Upper lobe of left lung (tissue), 6 donors: ENCODE measurements at regions not wholly inside any gene's neighbourhood (a gene's known extent, or its start where the extent isn't known, plus 50 kb on each side); places are given as distances from the start of the nearest gene placed in this dataset.

Source experiments
- ATAC-seq, 2 donors: fragments of 200-7000 bp; cut with Tn5 transposase; one replicate each; pipeline ENCODE4 v1.9.1; 2022; ENCODE audit warnings: mild to moderate bottlenecking in 2 of 2, moderate library complexity in 2 of 2; ENCODE audit not compliant: low FRiP score in 2 of 2
- DNase-seq, 2 donors: peaks; one replicate each; pipeline ENCODE4 v3.0.0-alpha.2; 2019 to 2020
- H3K27ac ChIP-seq, 4 donors: fragments of 200-600 bp; sonication (generic); one replicate each; pipeline ENCODE4 v1.5.1; 2016 to 2019
- H3K27me3 ChIP-seq, 4 donors: fragments of 200-600 bp; sonication (generic); one replicate each; pipeline ENCODE4 v1.5.1; 2017 to 2019
- H3K36me3 ChIP-seq, 4 donors: fragments of 200-600 bp; sonication (generic); one replicate each; pipeline ENCODE4 v1.5.1; 2016 to 2019
- H3K4me1 ChIP-seq, 4 donors: fragments of 200-600 bp; sonication (generic); one replicate each; pipeline ENCODE4 v1.5.1; 2018 to 2019
- H3K4me3 ChIP-seq, 4 donors: fragments of 200-600 bp; sonication (generic); one replicate each; pipeline ENCODE4 v1.5.1; 2017 to 2019; ENCODE audit warnings: mild to moderate bottlenecking in 2 of 4, moderate library complexity in 1 of 4
- H3K9me3 ChIP-seq, 4 donors: fragments of 200-600 bp; sonication (generic); one replicate each; pipeline ENCODE4 v1.5.1; 2018 to 2019
- EP300 ChIP-seq, 4 donors: sonication (generic); formaldehyde crosslinking; IDR thresholded peaks; one replicate each; pipeline ENCODE4 v1.5.1; 2017; ENCODE audit warnings: antibody characterized with exemption in 4 of 4, control low read depth in 2 of 4
- POLR2A ChIP-seq, 4 donors: fragments of 450-650 bp; IDR thresholded peaks; one replicate each; pipeline ENCODE4 v1.5.1; 2016 to 2017; ENCODE audit warnings: antibody characterized with exemption in 4 of 4, mild to moderate bottlenecking in 2 of 4
- POLR2AphosphoS5 ChIP-seq, 2 donors: sonication (generic); formaldehyde crosslinking; IDR thresholded peaks; one replicate each; pipeline ENCODE4 v1.5.1; 2017; ENCODE audit warnings: antibody characterized with exemption in 2 of 2
- WGBS, 2 donors: methylation state at CpG; one replicate each; pipeline ENCODE4 v1.1.5; 2017 to 2018; 5-methylcytosine and 5-hydroxymethylcytosine counted together
- TF ChIP-seq, protein P1 (sequence below), 6 experiments: fragments of 450-650 bp in 4 of 6; fragments of 200-600 bp in 2 of 6; sonication (generic) in 2 of 6; IDR thresholded peaks; one replicate each; pipeline ENCODE4 v1.5.1; 2016 to 2019; ENCODE audit warnings: antibody characterized with exemption in 6 of 6
- donor health status: DM: no; HTN: no; CAD: no; lungs with moderate emphysema.
- donor health status: DM: no; HTN: yes; CAD: no; lungs with severe emphysema.

DNA sequence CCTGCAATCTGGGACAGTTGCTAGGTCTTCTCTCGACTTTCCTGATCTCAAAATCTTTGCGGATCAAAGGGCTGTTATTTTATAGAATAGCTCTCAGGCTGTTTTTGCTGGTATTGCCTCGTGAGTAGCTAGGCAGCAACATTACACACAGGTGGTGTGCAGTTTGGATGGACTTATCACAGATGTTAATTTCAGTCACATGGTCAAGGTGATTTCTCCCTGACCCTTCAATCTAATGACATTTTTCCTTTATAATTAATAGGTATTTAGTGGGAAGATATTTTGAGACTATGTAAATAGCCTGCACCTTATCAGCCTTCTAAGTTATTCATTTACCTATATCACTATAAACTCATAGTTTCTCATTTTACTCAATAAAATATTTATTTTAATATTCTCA lies 309.6 kb upstream of the PRKCQ start:
- H3K4me1 ChIP-seq: no peaks in the 10 kb centered on the region
- H3K27me3 ChIP-seq: no peaks in the 10 kb centered on the region
- TF ChIP-seq EP300 (IDR thresholded peaks at IDR 0.05) (no peak), POLR2A (IDR thresholded peaks at IDR 0.05) (no peak), POLR2AphosphoS5 (IDR thresholded peaks at IDR 0.05) (no peak)
- TF ChIP-seq, protein P1, sequence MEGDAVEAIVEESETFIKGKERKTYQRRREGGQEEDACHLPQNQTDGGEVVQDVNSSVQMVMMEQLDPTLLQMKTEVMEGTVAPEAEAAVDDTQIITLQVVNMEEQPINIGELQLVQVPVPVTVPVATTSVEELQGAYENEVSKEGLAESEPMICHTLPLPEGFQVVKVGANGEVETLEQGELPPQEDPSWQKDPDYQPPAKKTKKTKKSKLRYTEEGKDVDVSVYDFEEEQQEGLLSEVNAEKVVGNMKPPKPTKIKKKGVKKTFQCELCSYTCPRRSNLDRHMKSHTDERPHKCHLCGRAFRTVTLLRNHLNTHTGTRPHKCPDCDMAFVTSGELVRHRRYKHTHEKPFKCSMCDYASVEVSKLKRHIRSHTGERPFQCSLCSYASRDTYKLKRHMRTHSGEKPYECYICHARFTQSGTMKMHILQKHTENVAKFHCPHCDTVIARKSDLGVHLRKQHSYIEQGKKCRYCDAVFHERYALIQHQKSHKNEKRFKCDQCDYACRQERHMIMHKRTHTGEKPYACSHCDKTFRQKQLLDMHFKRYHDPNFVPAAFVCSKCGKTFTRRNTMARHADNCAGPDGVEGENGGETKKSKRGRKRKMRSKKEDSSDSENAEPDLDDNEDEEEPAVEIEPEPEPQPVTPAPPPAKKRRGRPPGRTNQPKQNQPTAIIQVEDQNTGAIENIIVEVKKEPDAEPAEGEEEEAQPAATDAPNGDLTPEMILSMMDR (IDR thresholded peaks at IDR 0.05): no peak
- H3K27ac ChIP-seq: no peak overlapping the region
- H3K36me3 ChIP-seq: no peaks in the 10 kb centered on the region
- 70 to 80% methylated on average over 3 of the region's 3 CpGs for WGBS, 2 donors
- no peak for ATAC-seq
- DNase-seq: no peak
- no peak overlapping the region for H3K4me3 ChIP-seq
- no peaks in the 10 kb centered on the region for H3K9me3 ChIP-seq

DNA sequence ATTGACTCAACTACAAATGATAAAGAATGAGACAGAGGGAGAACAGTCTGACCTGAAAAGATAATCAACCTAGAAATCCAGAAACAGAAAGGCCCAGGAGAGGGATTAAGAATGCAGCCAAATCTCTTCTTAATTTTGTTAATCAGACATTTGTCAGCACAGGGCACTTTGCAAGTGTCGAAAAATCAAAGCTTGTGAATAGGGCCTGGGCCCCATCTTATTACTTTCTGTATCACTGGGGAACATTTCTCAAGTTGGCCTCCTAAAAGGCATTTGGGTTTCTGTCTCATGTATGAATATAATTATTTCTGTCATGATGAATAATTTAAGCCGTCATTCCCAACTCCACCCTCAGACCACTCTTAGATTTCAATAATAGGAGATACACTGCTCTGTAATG lies 308.4 kb upstream of the PRKCQ start:
- Histone ChIP-seq H3K27me3 (no peaks in the 10 kb centered on the region), H3K36me3 (no peaks in the 10 kb centered on the region), H3K4me3 (no peak overlapping the region), H3K27ac (no peak overlapping the region), H3K9me3 (no peaks in the 10 kb centered on the region), H3K4me1 (no peaks in the 10 kb centered on the region)
- no peak for ATAC-seq
- no peak for DNase-seq
- TF ChIP-seq, protein P1 (IDR thresholded peaks at IDR 0.05): no peak
- TF ChIP-seq EP300 (IDR thresholded peaks at IDR 0.05) (no peak), POLR2AphosphoS5 (IDR thresholded peaks at IDR 0.05) (no peak), POLR2A (IDR thresholded peaks at IDR 0.05) (no peak)
- 90 to 92% methylated on average over 2 of the region's 2 CpGs for whole genome bisulfite sequencing, 2 donors

DNA sequence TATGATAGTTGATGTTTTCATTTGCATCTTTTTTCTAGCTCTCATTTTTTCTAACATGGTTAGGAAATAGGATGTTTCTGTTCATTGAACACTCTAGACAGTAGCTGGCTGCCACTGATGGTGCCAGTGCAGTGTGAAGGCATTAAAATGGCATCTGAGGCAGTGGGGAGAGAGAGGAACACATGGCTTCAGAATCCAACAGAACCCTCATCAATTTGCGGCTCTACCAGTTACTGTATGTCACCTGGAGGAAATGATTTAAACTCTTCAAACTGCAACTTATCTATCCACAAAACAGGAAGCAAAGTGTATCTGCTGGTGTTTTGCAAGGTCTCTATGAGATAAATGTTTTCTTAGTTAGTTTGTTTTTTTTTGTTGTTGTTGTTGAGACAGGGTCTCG lies 305.2 kb upstream of the PRKCQ start:
- 68 to 72% methylated on average over 2 of the region's 2 CpGs for WGBS, 2 donors
- Histone ChIP-seq H3K9me3 (no peaks in the 10 kb centered on the region), H3K27me3 (no peaks in the 10 kb centered on the region), H3K4me3 (no peak overlapping the region), H3K4me1 (no peaks in the 10 kb centered on the region), H3K36me3 (no peaks in the 10 kb centered on the region), H3K27ac (no peak overlapping the region)
- ATAC-seq (no peak), DNase-seq (no peak)
- TF ChIP-seq POLR2A (IDR thresholded peaks at IDR 0.05) (no peak), EP300 (IDR thresholded peaks at IDR 0.05) (no peak), POLR2AphosphoS5 (IDR thresholded peaks at IDR 0.05) (no peak)
- TF ChIP-seq, protein P1 (IDR thresholded peaks at IDR 0.05): no peak

GRCh38 chr10:6881987-6882386 lies 301.9 kb upstream of the PRKCQ start:
- DNase-seq (no peak), ATAC-seq (no peak)
- no peaks in the 10 kb centered on the region for H3K4me1 ChIP-seq
- H3K4me3 ChIP-seq: no peak overlapping the region
- no peaks in the 10 kb centered on the region for H3K9me3 ChIP-seq
- no peak overlapping the region for H3K27ac ChIP-seq
- WGBS, 2 donors: 85 to 93% methylated on average over 1 of the region's 1 CpG
- TF ChIP-seq, protein P1 (IDR thresholded peaks at IDR 0.05): no peak
- TF ChIP-seq POLR2A (IDR thresholded peaks at IDR 0.05) (no peak), EP300 (IDR thresholded peaks at IDR 0.05) (no peak), POLR2AphosphoS5 (IDR thresholded peaks at IDR 0.05) (no peak)
- no peaks in the 10 kb centered on the region for H3K27me3 ChIP-seq
- H3K36me3 ChIP-seq: no peaks in the 10 kb centered on the region

- H3K9me3 ChIP-seq: no peaks in the 10 kb centered on the region
- no peaks in the 10 kb centered on the region for H3K27me3 ChIP-seq
- no peak overlapping the region for H3K4me3 ChIP-seq
- WGBS, 2 donors: 45 to 47% methylated on average over 11 of the region's 11 CpGs
- no peak overlapping the region for H3K27ac ChIP-seq
- ATAC-seq: peak in 1 of 2 donors; percentile 23
- DNase-seq: no peak
- TF ChIP-seq POLR2A (IDR thresholded peaks at IDR 0.05) (no peak), EP300 (IDR thresholded peaks at IDR 0.05) (no peak), POLR2AphosphoS5 (IDR thresholded peaks at IDR 0.05) (no peak)
- TF ChIP-seq, protein P1 (IDR thresholded peaks at IDR 0.05): no peak
- H3K4me1 ChIP-seq: no peaks in the 10 kb centered on the region
- H3K36me3 ChIP-seq: no peaks in the 10 kb centered on the region
Observed at GRCh38 chr10:6877722-6878392, 297.8 kb upstream of the PRKCQ start.
